Daoy (cell line): ENCODE measurements at regions not wholly inside any gene's neighbourhood (a gene's known extent, or its start where the extent isn't known, plus 50 kb on each side); places are given as distances from the start of the nearest gene placed in this dataset.
A peak's percentile ranks its signal among the peaks of the same experiment; 100 is the strongest.

Experiments
- DNase-seq: peaks from one replicate; pipeline ENCODE4 v3.0.0-alpha.2; 2015; ENCODE audit warnings: low read depth

- DNase-seq: no peak
Observed at GRCh38 chr5:82807021-82807420, 270.2 kb downstream of the TMEM167A start.

- DNase-seq: no peak
Observed at GRCh38 chr5:82806513-82806912, 270.7 kb downstream of the TMEM167A start.

- no peak for DNase-seq
Observed at GRCh38 chr5:82804155-82804690, 273.0 kb downstream of the TMEM167A start.

GRCh38 chr5:82802954-82803353 lies 274.2 kb downstream of the TMEM167A start:
- DNase-seq: no peak

- no peak for DNase-seq
Observed at GRCh38 chr5:82800826-82801225, 276.4 kb downstream of the TMEM167A start.

- DNase-seq: no peak
Observed at GRCh38 chr5:82799361-82800077, 277.7 kb downstream of the TMEM167A start.

GRCh38 chr5:82798676-82799075 lies 278.5 kb downstream of the TMEM167A start:
- no peak for DNase-seq

GRCh38 chr5:82796643-82797416 lies 280.4 kb downstream of the TMEM167A start:
- DNase-seq: no peak

- peak; percentile 6 for DNase-seq
Observed at GRCh38 chr5:82794876-82795275, 282.3 kb downstream of the TMEM167A start.

GRCh38 chr5:82793808-82794419 lies 283.3 kb downstream of the TMEM167A start:
- peak; percentile 22 for DNase-seq

- no peak for DNase-seq
Observed at GRCh38 chr5:82792096-82792495, 285.1 kb downstream of the TMEM167A start.

- no peak for DNase-seq
Observed at GRCh38 chr5:82789095-82789494, 288.1 kb downstream of the TMEM167A start.

GRCh38 chr5:82786748-82787147 lies 290.4 kb downstream of the TMEM167A start:
- DNase-seq: no peak

- no peak for DNase-seq
Observed at GRCh38 chr5:82785882-82786509, 291.2 kb downstream of the TMEM167A start.

GRCh38 chr5:82785456-82785855 lies 291.7 kb downstream of the TMEM167A start:
- DNase-seq: no peak

GRCh38 chr5:82784521-82784920 lies 292.7 kb downstream of the TMEM167A start:
- DNase-seq: no peak

- DNase-seq: no peak
Observed at GRCh38 chr5:82777106-82777505, 300.1 kb downstream of the TMEM167A start.

GRCh38 chr5:82772281-82772680 lies 304.9 kb downstream of the TMEM167A start:
- DNase-seq: no peak

GRCh38 chr5:82766206-82766605 lies 311.0 kb downstream of the TMEM167A start:
- no peak for DNase-seq

GRCh38 chr5:82765765-82766164 lies 311.4 kb downstream of the TMEM167A start:
- DNase-seq: no peak

- no peak for DNase-seq
Observed at GRCh38 chr5:82760856-82761255, 316.3 kb downstream of the TMEM167A start.

- no peak for DNase-seq
Observed at GRCh38 chr5:82758881-82759280, 318.3 kb downstream of the TMEM167A start.
